A673 (cell line): ENCODE measurements at regions not wholly inside any gene's neighbourhood (a gene's known extent, or its start where the extent isn't known, plus 50 kb on each side); places are given as distances from the start of the nearest gene placed in this dataset.
"Not testable (repeated sequence)": the region's sequence is repeated elsewhere in the genome, so short reads cannot be mapped to it uniquely, and the experiment has no call there.

Experiments
- BruUV-seq: library from RNA; stranded (reverse); fragments of 400-500 nt; replicated peaks from 2 replicates; lab custom pipeline; 2021; lab: Mats Ljungman, UMichigan
- CTCF ChIA-PET: fragments of 300-600 bp; sonication (Branson Sonifier 250); formaldehyde crosslinking; loops from one replicate; lab custom pipeline; 2022; ENCODE audit warnings: antibody characterized with exemption; lab: Charles Lee
- POLR2A ChIA-PET: fragments of 300-600 bp; sonication (Branson Sonifier 250); formaldehyde crosslinking; loops from one replicate; lab custom pipeline; 2022; ENCODE audit warnings: antibody characterized with exemption; ENCODE audit not compliant: low non-redundant PET; lab: Charles Lee
- DNase-seq: peaks from one replicate; pipeline ENCODE4 v3.0.0-alpha.2; 2015; ENCODE audit warnings: low spot score
- H3K27ac ChIP-seq: fragments of 200-600 bp; sonication (generic); 2 replicates; pipeline ENCODE4 v1.5.1; 2016; ENCODE audit warnings: mixed run types, low read depth, mild to moderate bottlenecking, mixed read lengths, antibody characterized with exemption, low read length; ENCODE audit not compliant: poor library complexity, severe bottlenecking
- H3K27me3 ChIP-seq: fragments of 200-600 bp; sonication (generic); replicated peaks from 2 replicates; pipeline ENCODE4 v1.6.1; 2017; ENCODE audit warnings: mixed run types, low read depth, mild to moderate bottlenecking, mixed read lengths, antibody characterized with exemption, low read length; ENCODE audit not compliant: insufficient read depth, poor library complexity
- H3K36me3 ChIP-seq: fragments of 200-600 bp; sonication (generic); 2 replicates; pipeline ENCODE4 v1.6.1; 2016; ENCODE audit warnings: mixed run types, mild to moderate bottlenecking, mixed read lengths, antibody characterized with exemption, low read length; ENCODE audit not compliant: insufficient read depth, poor library complexity, severe bottlenecking
- H3K4me1 ChIP-seq: fragments of 200-600 bp; sonication (generic); 2 replicates; pipeline ENCODE4 v1.6.1; 2017; ENCODE audit warnings: mixed run types, mild to moderate bottlenecking, mixed read lengths, antibody characterized with exemption, low read length; ENCODE audit not compliant: insufficient read depth, poor library complexity, severe bottlenecking
- H3K4me3 ChIP-seq: fragments of 200-600 bp; sonication (generic); 2 replicates; pipeline ENCODE4 v1.5.1; 2016; ENCODE audit warnings: low read depth, mixed run types, mild to moderate bottlenecking, mixed read lengths, low read length; ENCODE audit not compliant: poor library complexity, severe bottlenecking
- H3K9me3 ChIP-seq: fragments of 200-600 bp; sonication (generic); 2 replicates; pipeline ENCODE4 v1.6.1; 2016; ENCODE audit warnings: mixed run types, low read depth, mild to moderate bottlenecking, mixed read lengths, antibody characterized with exemption, low read length; ENCODE audit not compliant: poor library complexity, severe bottlenecking
- CTCF ChIP-seq: fragments of 300-800, 200-600 bp; sonication (generic); conservative IDR thresholded peaks from 2 replicates; pipeline ENCODE4 v1.5.1; 2017; ENCODE audit warnings: low read depth, mild to moderate bottlenecking, antibody characterized with exemption, low read length, moderate library complexity, mixed read lengths
- EZH2 ChIP-seq: fragments of 200-600 bp; sonication (generic); IDR thresholded peaks from 2 replicates; pipeline ENCODE4 v1.6.1; 2017; ENCODE audit warnings: borderline replicate concordance, low read depth, mild to moderate bottlenecking, mixed read lengths, antibody characterized with exemption, low read length; ENCODE audit not compliant: poor library complexity, severe bottlenecking
- intact Hi-C: fragments of 100-400 bp; cut with micrococcal nuclease; formaldehyde crosslinking; loops from one replicate; pipeline ENCODE4 v1.10.0; 2022; ENCODE audit not compliant: unreplicated experiment

- no peak for TF ChIP-seq CTCF
- no peak for TF ChIP-seq EZH2
- BruUV-seq: no TSS peak
- Histone ChIP-seq H3K36me3 (no peaks in the 10 kb centered on the region), H3K4me3 (no peak overlapping the region), H3K27ac (no peak overlapping the region), H3K27me3 (no peaks in the 10 kb centered on the region), H3K9me3 (peaks cover 7% of the 10 kb centered on the region), H3K4me1 (no peaks in the 10 kb centered on the region)
- ChIA-PET POLR2A (interaction anchor here (0.6 kb wide), 1 partner anchor 19 kb away, joined by 3 read pairs; no protein-coding TSS in a partner anchor), CTCF (no interaction called here)
- DNase-seq: no peak
- intact Hi-C loops: no loop called here
These were observed 372.7 kb upstream of the BOD1L1 start for GRCh38 chr4:14000091-14000814.

GRCh38 chr4:14002331-14002730 is 374.8 kb upstream of the BOD1L1 start:
- H3K27me3 ChIP-seq, H3K27ac ChIP-seq, H3K9me3 ChIP-seq, BruUV-seq, intact Hi-C loops, CTCF ChIA-PET, DNase-seq, H3K4me1 ChIP-seq, POLR2A ChIA-PET, H3K36me3 ChIP-seq, H3K4me3 ChIP-seq: not testable (repeated sequence)

GRCh38 chr4:14008494-14008893 is 381.0 kb upstream of the BOD1L1 start:
- no peak for TF ChIP-seq EZH2
- no peak for TF ChIP-seq CTCF
- Histone ChIP-seq H3K36me3 (no peaks in the 10 kb centered on the region), H3K27ac (no peak overlapping the region), H3K27me3 (no peaks in the 10 kb centered on the region), H3K4me3 (no peak overlapping the region), H3K9me3 (no peaks in the 10 kb centered on the region), H3K4me1 (no peaks in the 10 kb centered on the region)
- DNase-seq: no peak
- intact Hi-C loops: no loop called here
- ChIA-PET CTCF (no interaction called here), POLR2A (no interaction called here)
- no TSS peak for BruUV-seq
